ENCODE measurements at regions not wholly inside any gene's neighbourhood (a gene's known extent, or its start where the extent isn't known, plus 50 kb on each side); places are given as distances from the start of the nearest gene placed in this dataset.

DNA sequence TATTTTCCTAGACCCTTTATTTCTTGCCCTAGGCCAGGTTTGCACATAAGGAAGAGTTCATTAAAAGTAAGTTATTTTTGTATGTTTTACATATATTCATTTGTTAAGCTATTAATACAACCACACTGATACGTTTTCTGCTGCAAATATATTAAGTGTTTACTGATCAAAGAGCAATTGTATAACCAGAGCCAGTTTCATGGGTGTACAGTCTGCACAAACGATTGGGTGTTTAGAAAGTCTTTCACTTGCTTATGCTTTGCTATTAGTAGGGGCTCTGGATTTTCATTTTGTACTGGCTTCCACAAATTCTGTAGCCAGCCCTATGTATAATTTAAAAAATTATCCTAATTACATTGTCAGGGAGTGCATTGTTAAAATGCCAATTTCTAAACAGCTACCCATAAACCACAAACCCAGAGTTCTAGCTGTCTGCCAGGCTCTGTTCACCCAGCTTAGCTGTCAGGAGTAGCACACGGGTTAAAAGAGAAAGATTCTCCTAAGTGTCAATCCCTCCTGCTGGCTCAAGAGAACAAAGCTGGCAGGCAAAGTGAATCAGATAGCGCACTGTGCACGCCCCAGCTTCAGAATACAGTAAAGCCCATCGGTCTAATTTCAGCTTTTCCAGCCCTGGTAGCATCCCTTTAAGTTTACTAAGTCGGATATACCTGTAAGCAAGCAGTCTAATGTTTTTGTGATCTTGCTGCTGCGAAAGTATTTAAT, 151.0 kb upstream of the LMO3 start:
- H3K9me3 ChIP-seq (ENCODE audit: control insufficient read depth, low read length), result no peaks in the 10 kb centered on the region
- peaks cover 9% of the 10 kb centered on the region for H3K4me1 Mint-ChIP-seq
- no peaks in the 10 kb centered on the region for H3K36me3 ChIP-seq (ENCODE audit: control insufficient read depth, insufficient read depth, low read length)
- H3K9me3 Mint-ChIP-seq, result no peaks in the 10 kb centered on the region
- no peaks in the 10 kb centered on the region for H3K4me1 ChIP-seq (ENCODE audit: control insufficient read depth, insufficient read depth, low read length)
- H3K36me3 Mint-ChIP-seq (ENCODE audit: low read depth), result no peaks in the 10 kb centered on the region
- H3K9ac ChIP-seq (ENCODE audit: extremely low read depth, low read length, poor library complexity, severe bottlenecking), result no peak overlapping the region
- 70 to 75% methylated on average over 6 to 8 of the region's 8 CpGs for WGBS, 2 experiments (ENCODE audit: insufficient coverage in 1 of 2, insufficient read length in 1 of 2)
- no peak overlapping the region for H3K4me3 ChIP-seq (ENCODE audit: low read length)
- no peaks in the 10 kb centered on the region for H3K27me3 ChIP-seq (ENCODE audit: control insufficient read depth, insufficient read depth, low read length, poor library complexity, severe bottlenecking)
- TF ChIP-seq, protein P1, sequence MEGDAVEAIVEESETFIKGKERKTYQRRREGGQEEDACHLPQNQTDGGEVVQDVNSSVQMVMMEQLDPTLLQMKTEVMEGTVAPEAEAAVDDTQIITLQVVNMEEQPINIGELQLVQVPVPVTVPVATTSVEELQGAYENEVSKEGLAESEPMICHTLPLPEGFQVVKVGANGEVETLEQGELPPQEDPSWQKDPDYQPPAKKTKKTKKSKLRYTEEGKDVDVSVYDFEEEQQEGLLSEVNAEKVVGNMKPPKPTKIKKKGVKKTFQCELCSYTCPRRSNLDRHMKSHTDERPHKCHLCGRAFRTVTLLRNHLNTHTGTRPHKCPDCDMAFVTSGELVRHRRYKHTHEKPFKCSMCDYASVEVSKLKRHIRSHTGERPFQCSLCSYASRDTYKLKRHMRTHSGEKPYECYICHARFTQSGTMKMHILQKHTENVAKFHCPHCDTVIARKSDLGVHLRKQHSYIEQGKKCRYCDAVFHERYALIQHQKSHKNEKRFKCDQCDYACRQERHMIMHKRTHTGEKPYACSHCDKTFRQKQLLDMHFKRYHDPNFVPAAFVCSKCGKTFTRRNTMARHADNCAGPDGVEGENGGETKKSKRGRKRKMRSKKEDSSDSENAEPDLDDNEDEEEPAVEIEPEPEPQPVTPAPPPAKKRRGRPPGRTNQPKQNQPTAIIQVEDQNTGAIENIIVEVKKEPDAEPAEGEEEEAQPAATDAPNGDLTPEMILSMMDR (conservative IDR thresholded peaks at IDR 0.05), result no peak
- no peak for DNase-seq
- no peak overlapping the region for H3K4me3 Mint-ChIP-seq
- H3K27ac ChIP-seq (ENCODE audit: low read depth, low read length), result no peak overlapping the region
- no peak overlapping the region for H3K27ac Mint-ChIP-seq
- no peaks in the 10 kb centered on the region for H3K27me3 Mint-ChIP-seq (ENCODE audit: insufficient read depth)

DNA sequence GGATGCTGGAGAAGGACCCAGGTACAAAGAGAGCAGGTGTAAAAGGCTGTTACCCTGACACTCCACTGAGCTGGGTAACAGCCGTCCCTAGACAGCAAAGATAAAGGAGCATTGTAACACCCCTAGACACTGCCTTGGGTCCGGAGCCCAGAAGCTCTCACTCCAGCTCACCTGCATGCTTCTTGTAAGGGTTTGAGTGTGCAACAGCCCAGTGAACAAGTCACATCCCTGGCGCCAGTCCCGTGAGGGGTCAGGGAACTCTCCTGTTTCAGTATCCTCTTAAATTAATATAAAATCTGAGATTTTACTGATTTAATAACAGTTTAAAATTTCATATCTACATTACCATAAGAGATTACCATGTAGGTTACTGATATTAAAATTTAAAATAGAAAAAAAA, 124.8 kb upstream of the LMO3 start:
- Histone ChIP-seq H3K4me3 (ENCODE audit: low read length) (no peak overlapping the region), H3K36me3 (ENCODE audit: control insufficient read depth, insufficient read depth, low read length) (no peaks in the 10 kb centered on the region), H3K9ac (ENCODE audit: extremely low read depth, low read length, poor library complexity, severe bottlenecking) (no peak overlapping the region), H3K27ac (ENCODE audit: low read depth, low read length) (no peak overlapping the region), H3K9me3 (ENCODE audit: control insufficient read depth, low read length) (no peaks in the 10 kb centered on the region), H3K4me1 (ENCODE audit: control insufficient read depth, insufficient read depth, low read length) (no peaks in the 10 kb centered on the region), H3K27me3 (ENCODE audit: control insufficient read depth, insufficient read depth, low read length, poor library complexity, severe bottlenecking) (no peaks in the 10 kb centered on the region)
- no peak overlapping the region for H3K27ac Mint-ChIP-seq
- H3K9me3 Mint-ChIP-seq, result peaks cover 2% of the 10 kb centered on the region
- DNase-seq, result no peak
- no peaks in the 10 kb centered on the region for H3K27me3 Mint-ChIP-seq (ENCODE audit: insufficient read depth)
- no peaks in the 10 kb centered on the region for H3K36me3 Mint-ChIP-seq (ENCODE audit: low read depth)
- no peaks in the 10 kb centered on the region for H3K4me1 Mint-ChIP-seq
- H3K4me3 Mint-ChIP-seq, result no peak overlapping the region
- TF ChIP-seq, protein P1 (conservative IDR thresholded peaks at IDR 0.05), result no peak
- 87 to 100% methylated on average over 2 to 3 of the region's 4 CpGs for WGBS, 2 experiments (ENCODE audit: insufficient coverage in 1 of 2, insufficient read length in 1 of 2)

DNA sequence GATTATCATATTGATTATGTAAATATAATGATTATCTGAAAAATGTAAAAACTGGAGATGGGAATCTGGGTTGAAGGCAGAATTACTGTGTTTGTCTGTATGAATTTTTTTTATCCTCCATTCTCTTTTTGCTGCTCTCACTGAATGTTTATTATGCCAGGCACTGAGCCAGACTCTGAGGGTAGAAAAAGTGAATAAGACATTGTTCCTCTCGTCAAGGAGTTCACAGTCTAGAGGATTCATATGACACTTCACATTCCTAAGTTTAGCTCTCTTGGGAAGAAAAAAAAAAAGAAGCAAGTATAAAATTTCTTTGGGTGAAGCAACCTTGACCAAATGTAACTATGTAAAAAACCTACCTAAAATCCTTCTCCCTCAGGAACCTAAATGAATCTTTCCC, 120.9 kb upstream of the LMO3 start:
- Mint-ChIP-seq H3K9me3 (no peaks in the 10 kb centered on the region), H3K4me3 (no peak overlapping the region), H3K36me3 (ENCODE audit: low read depth) (no peaks in the 10 kb centered on the region), H3K27me3 (ENCODE audit: insufficient read depth) (no peaks in the 10 kb centered on the region), H3K27ac (no peak overlapping the region), H3K4me1 (no peaks in the 10 kb centered on the region)
- Histone ChIP-seq H3K36me3 (ENCODE audit: control insufficient read depth, insufficient read depth, low read length) (no peaks in the 10 kb centered on the region), H3K27me3 (ENCODE audit: control insufficient read depth, insufficient read depth, low read length, poor library complexity, severe bottlenecking) (no peaks in the 10 kb centered on the region), H3K27ac (ENCODE audit: low read depth, low read length) (no peak overlapping the region), H3K4me3 (ENCODE audit: low read length) (no peak overlapping the region), H3K4me1 (ENCODE audit: control insufficient read depth, insufficient read depth, low read length) (no peaks in the 10 kb centered on the region), H3K9me3 (ENCODE audit: control insufficient read depth, low read length) (no peaks in the 10 kb centered on the region), H3K9ac (ENCODE audit: extremely low read depth, low read length, poor library complexity, severe bottlenecking) (no peak overlapping the region)
- TF ChIP-seq, protein P1 (conservative IDR thresholded peaks at IDR 0.05), result no peak
- DNase-seq, result no peak
- WGBS, 2 experiments (ENCODE audit: insufficient coverage in 1 of 2, insufficient read length in 1 of 2), result 86% methylated on average over 1 of the region's 1 CpG; no CpG with 5 or more reads in 1 of the 2 experiments

Data from endodermal cell (in vitro differentiated cells).